ENCODE measurements at regions not wholly inside any gene's neighbourhood (a gene's known extent, or its start where the extent isn't known, plus 50 kb on each side); places are given as distances from the start of the nearest gene placed in this dataset.
"Not testable (repeated sequence)": the region's sequence is repeated elsewhere in the genome, so short reads cannot be mapped to it uniquely, and the experiment has no call there.

DNA sequence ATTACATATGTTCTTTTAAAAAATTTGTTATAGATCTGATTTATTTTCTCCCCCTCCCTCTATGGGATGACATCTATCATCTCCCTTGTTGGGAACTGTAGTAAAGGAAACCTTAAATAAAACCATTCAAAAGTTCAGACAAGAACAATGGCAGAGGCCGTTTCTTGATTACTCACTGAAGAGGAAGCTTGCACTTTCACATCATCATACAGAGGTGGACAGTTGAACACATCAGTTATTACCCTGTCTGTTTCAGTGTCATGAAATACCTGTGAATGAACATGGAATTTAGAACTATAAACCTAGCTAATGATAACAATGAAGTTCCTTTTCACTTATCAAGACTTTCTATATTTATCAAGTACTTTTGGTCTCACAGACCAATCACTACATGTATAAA, 63.7 kb upstream of the NEK3 start:
- TF ChIP-seq, protein P1, sequence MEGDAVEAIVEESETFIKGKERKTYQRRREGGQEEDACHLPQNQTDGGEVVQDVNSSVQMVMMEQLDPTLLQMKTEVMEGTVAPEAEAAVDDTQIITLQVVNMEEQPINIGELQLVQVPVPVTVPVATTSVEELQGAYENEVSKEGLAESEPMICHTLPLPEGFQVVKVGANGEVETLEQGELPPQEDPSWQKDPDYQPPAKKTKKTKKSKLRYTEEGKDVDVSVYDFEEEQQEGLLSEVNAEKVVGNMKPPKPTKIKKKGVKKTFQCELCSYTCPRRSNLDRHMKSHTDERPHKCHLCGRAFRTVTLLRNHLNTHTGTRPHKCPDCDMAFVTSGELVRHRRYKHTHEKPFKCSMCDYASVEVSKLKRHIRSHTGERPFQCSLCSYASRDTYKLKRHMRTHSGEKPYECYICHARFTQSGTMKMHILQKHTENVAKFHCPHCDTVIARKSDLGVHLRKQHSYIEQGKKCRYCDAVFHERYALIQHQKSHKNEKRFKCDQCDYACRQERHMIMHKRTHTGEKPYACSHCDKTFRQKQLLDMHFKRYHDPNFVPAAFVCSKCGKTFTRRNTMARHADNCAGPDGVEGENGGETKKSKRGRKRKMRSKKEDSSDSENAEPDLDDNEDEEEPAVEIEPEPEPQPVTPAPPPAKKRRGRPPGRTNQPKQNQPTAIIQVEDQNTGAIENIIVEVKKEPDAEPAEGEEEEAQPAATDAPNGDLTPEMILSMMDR (IDR thresholded peaks at IDR 0.05; ENCODE audit: low read depth, low read length, missing input control): not testable (repeated sequence)
- TF ChIP-seq EGR1 (IDR thresholded peaks at IDR 0.05; ENCODE audit: low read depth in 2 of 2); SP1 (IDR thresholded peaks at IDR 0.05); TAF1 (conservative IDR thresholded peaks at IDR 0.05); RAD21 (IDR thresholded peaks at IDR 0.05); GABPA (IDR thresholded peaks at IDR 0.05 in 1 of 2, conservative IDR thresholded peaks at IDR 0.05 in 1 of 2); YY1 (IDR thresholded peaks at IDR 0.05); HNF4G (IDR thresholded peaks at IDR 0.05): not testable (repeated sequence)
- TF ChIP-seq, protein P2, sequence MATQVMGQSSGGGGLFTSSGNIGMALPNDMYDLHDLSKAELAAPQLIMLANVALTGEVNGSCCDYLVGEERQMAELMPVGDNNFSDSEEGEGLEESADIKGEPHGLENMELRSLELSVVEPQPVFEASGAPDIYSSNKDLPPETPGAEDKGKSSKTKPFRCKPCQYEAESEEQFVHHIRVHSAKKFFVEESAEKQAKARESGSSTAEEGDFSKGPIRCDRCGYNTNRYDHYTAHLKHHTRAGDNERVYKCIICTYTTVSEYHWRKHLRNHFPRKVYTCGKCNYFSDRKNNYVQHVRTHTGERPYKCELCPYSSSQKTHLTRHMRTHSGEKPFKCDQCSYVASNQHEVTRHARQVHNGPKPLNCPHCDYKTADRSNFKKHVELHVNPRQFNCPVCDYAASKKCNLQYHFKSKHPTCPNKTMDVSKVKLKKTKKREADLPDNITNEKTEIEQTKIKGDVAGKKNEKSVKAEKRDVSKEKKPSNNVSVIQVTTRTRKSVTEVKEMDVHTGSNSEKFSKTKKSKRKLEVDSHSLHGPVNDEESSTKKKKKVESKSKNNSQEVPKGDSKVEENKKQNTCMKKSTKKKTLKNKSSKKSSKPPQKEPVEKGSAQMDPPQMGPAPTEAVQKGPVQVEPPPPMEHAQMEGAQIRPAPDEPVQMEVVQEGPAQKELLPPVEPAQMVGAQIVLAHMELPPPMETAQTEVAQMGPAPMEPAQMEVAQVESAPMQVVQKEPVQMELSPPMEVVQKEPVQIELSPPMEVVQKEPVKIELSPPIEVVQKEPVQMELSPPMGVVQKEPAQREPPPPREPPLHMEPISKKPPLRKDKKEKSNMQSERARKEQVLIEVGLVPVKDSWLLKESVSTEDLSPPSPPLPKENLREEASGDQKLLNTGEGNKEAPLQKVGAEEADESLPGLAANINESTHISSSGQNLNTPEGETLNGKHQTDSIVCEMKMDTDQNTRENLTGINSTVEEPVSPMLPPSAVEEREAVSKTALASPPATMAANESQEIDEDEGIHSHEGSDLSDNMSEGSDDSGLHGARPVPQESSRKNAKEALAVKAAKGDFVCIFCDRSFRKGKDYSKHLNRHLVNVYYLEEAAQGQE (IDR thresholded peaks at IDR 0.05): not testable (repeated sequence)
- TF ChIP-seq, protein P3, sequence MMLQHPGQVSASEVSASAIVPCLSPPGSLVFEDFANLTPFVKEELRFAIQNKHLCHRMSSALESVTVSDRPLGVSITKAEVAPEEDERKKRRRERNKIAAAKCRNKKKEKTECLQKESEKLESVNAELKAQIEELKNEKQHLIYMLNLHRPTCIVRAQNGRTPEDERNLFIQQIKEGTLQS (IDR thresholded peaks at IDR 0.05): not testable (repeated sequence)
- TF ChIP-seq, protein P4, sequence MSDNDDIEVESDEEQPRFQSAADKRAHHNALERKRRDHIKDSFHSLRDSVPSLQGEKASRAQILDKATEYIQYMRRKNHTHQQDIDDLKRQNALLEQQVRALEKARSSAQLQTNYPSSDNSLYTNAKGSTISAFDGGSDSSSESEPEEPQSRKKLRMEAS (IDR thresholded peaks at IDR 0.05): not testable (repeated sequence)
